ENCODE measurements at regions not wholly inside any gene's neighbourhood (a gene's known extent, or its start where the extent isn't known, plus 50 kb on each side); places are given as distances from the start of the nearest gene placed in this dataset.

GRCh38 chr21:20800106-20800505, 198.1 kb upstream of the NCAM2 start:
- Histone ChIP-seq H3K79me2 (ENCODE audit: control insufficient read depth, insufficient read depth, low read length) (no peaks in the 10 kb centered on the region), H3K9me1 (replicated peaks; ENCODE audit: control insufficient read depth, extremely low read depth, insufficient read depth, low read length) (no peaks in the 10 kb centered on the region), H3K36me3 (ENCODE audit: control insufficient read depth in 2 of 2, extremely low read depth in 1 of 2, insufficient read depth in 2 of 2, low read length in 2 of 2) (no peaks in the 10 kb centered on the region), H3K4me2 (ENCODE audit: insufficient read depth, low read length) (no peak overlapping the region), H3K4me3 (replicated peaks in 1 of 3; ENCODE audit: insufficient read depth in 1 of 3, low read depth in 1 of 3, low read length in 3 of 3) (no peak overlapping the region), H3K9ac (replicated peaks; ENCODE audit: extremely low read depth, insufficient read depth, low read length) (no peak overlapping the region), H2AFZ (ENCODE audit: low read depth, low read length) (no peak overlapping the region), H3K4me1 (ENCODE audit: control insufficient read depth, extremely low read depth, insufficient read depth, low read length) (no peaks in the 10 kb centered on the region), H4K20me1 (replicated peaks; ENCODE audit: control insufficient read depth, extremely low read depth, insufficient read depth, low read length) (no peaks in the 10 kb centered on the region), H3K9me3 (replicated peaks; ENCODE audit: control insufficient read depth, insufficient read depth, low read length) (peaks cover 2% of the 10 kb centered on the region), H3K27me3 (ENCODE audit: control insufficient read depth in 2 of 2, insufficient read depth in 2 of 2, low read length in 2 of 2) (no peaks in the 10 kb centered on the region), H3K27ac (ENCODE audit: insufficient read depth, low read depth, low read length) (no peak overlapping the region)
- TF ChIP-seq POLR2A (IDR thresholded peaks at IDR 0.05; ENCODE audit: low read depth, low read length) = no peak
- BruUV-seq (replicated peaks) = no TSS peak
- CTCF ChIA-PET = no interaction called here
- POLR2A ChIA-PET = no interaction called here
- dilution Hi-C loops (cut with MboI; ENCODE audit: extremely low pct_ligation_motif_present, low sequenced_read_pairs) = no loop called here
- FAIRE-seq (no peak), DNase-seq (ENCODE audit: low read depth, low spot score) (no peak)
- intact Hi-C loops (cut with micrococcal nuclease) = no loop called here

- no peaks in the 10 kb centered on the region for H3K9me1 ChIP-seq (replicated peaks; ENCODE audit: control insufficient read depth, extremely low read depth, insufficient read depth, low read length)
- FAIRE-seq = no peak
- dilution Hi-C loops (cut with MboI; ENCODE audit: extremely low pct_ligation_motif_present, low sequenced_read_pairs) = no loop called here
Observed at GRCh38 chr21:20802201-20802600, 196.0 kb upstream of the NCAM2 start.

More at GRCh38 chr21:20802201-20802600, 196.0 kb upstream of the NCAM2 start:
- no peaks in the 10 kb centered on the region for H3K4me1 ChIP-seq (ENCODE audit: control insufficient read depth, extremely low read depth, insufficient read depth, low read length)
- no peak overlapping the region for H2AFZ ChIP-seq (ENCODE audit: low read depth, low read length)
- no peak overlapping the region for H3K27ac ChIP-seq (ENCODE audit: insufficient read depth, low read depth, low read length)
- no TSS peak for BruUV-seq (replicated peaks)
- CTCF ChIA-PET = no interaction called here
- peaks cover 2% of the 10 kb centered on the region for H3K9me3 ChIP-seq (replicated peaks; ENCODE audit: control insufficient read depth, insufficient read depth, low read length)
- no peak for TF ChIP-seq CTCF (IDR thresholded peaks at IDR 0.05; ENCODE audit: extremely low read depth in 1 of 2, insufficient read depth in 1 of 2, low read depth in 1 of 2, low read length in 2 of 2)
- no peak for TF ChIP-seq JUN (IDR thresholded peaks at IDR 0.05; ENCODE audit: borderline replicate concordance, insufficient read depth, insufficient read length, low read depth)
- no peak for TF ChIP-seq FOS (IDR thresholded peaks at IDR 0.05; ENCODE audit: borderline replicate concordance, insufficient read depth, low read length)
- TF ChIP-seq MYC (IDR thresholded peaks at IDR 0.05; ENCODE audit: low read depth, low read length) = no peak
- no peak for TF ChIP-seq POLR2AphosphoS5 (IDR thresholded peaks at IDR 0.05; ENCODE audit: insufficient read depth, low read depth, low read length)
- no peak for TF ChIP-seq POLR2A (IDR thresholded peaks at IDR 0.05; ENCODE audit: low read depth, low read length)
- TF ChIP-seq GATA2 (IDR thresholded peaks at IDR 0.05; ENCODE audit: insufficient read depth, insufficient read length, low read depth, low read length) = no peak
- no peak for TF ChIP-seq EZH2 (IDR thresholded peaks at IDR 0.05; ENCODE audit: borderline replicate concordance, low read depth, low read length, severe bottlenecking)
- no peak for TF ChIP-seq MAX (IDR thresholded peaks at IDR 0.05; ENCODE audit: insufficient read depth, insufficient read length)
- no peaks in the 10 kb centered on the region for H3K27me3 ChIP-seq (ENCODE audit: control insufficient read depth in 2 of 2, insufficient read depth in 2 of 2, low read length in 2 of 2)
- no peaks in the 10 kb centered on the region for H4K20me1 ChIP-seq (replicated peaks; ENCODE audit: control insufficient read depth, extremely low read depth, insufficient read depth, low read length)
- H3K36me3 ChIP-seq (ENCODE audit: control insufficient read depth in 2 of 2, extremely low read depth in 1 of 2, insufficient read depth in 2 of 2, low read length in 2 of 2) = no peaks in the 10 kb centered on the region
- no peak overlapping the region for H3K9ac ChIP-seq (replicated peaks; ENCODE audit: extremely low read depth, insufficient read depth, low read length)
- H3K4me2 ChIP-seq (ENCODE audit: insufficient read depth, low read length) = no peak overlapping the region
- DNase-seq (ENCODE audit: low read depth, low spot score) = no peak
- H3K79me2 ChIP-seq (ENCODE audit: control insufficient read depth, insufficient read depth, low read length) = no peaks in the 10 kb centered on the region
- POLR2A ChIA-PET = no interaction called here
- intact Hi-C loops (cut with micrococcal nuclease) = no loop called here
- H3K4me3 ChIP-seq (replicated peaks in 1 of 3; ENCODE audit: insufficient read depth in 1 of 3, low read depth in 1 of 3, low read length in 3 of 3) = no peak overlapping the region

Measured in endothelial cell of umbilical vein (primary cell).